ENCODE measurements at regions not wholly inside any gene's neighbourhood (a gene's known extent, or its start where the extent isn't known, plus 50 kb on each side); places are given as distances from the start of the nearest gene placed in this dataset.

DNA sequence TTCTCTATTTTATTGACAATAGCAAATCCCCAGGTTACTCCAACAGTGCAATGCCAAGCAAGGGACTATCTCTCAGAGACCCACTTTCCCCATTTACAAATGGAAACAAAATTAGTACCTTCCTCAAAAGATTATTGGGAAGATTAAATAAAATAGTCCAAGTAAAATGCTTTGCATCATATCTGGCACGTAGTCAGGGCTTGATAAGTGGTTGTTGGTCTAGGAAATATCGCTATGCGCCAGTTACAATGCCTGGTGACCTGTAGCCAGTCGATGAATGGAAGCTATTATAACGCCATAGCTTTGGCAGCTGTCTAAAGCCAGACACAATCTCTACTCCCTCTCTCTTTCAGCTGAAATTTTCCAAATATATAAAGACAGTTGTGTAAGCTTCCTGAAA lies 220.3 kb downstream of the RAP2A start:
- TF ChIP-seq, protein P1, sequence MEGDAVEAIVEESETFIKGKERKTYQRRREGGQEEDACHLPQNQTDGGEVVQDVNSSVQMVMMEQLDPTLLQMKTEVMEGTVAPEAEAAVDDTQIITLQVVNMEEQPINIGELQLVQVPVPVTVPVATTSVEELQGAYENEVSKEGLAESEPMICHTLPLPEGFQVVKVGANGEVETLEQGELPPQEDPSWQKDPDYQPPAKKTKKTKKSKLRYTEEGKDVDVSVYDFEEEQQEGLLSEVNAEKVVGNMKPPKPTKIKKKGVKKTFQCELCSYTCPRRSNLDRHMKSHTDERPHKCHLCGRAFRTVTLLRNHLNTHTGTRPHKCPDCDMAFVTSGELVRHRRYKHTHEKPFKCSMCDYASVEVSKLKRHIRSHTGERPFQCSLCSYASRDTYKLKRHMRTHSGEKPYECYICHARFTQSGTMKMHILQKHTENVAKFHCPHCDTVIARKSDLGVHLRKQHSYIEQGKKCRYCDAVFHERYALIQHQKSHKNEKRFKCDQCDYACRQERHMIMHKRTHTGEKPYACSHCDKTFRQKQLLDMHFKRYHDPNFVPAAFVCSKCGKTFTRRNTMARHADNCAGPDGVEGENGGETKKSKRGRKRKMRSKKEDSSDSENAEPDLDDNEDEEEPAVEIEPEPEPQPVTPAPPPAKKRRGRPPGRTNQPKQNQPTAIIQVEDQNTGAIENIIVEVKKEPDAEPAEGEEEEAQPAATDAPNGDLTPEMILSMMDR (conservative IDR thresholded peaks at IDR 0.05 in 1 of 2, IDR thresholded peaks at IDR 0.05 in 1 of 2; ENCODE audit: extremely low read depth in 1 of 2, insufficient read depth in 1 of 2, low read depth in 1 of 2, low read length in 2 of 2), result no peak
- no peak for TF ChIP-seq EZH2 (IDR thresholded peaks at IDR 0.05; ENCODE audit: borderline replicate concordance, low read length)
